RKO (cell line): ENCODE measurements at regions not wholly inside any gene's neighbourhood (a gene's known extent, or its start where the extent isn't known, plus 50 kb on each side); places are given as distances from the start of the nearest gene placed in this dataset.

Experiments
- DNase-seq: peaks from one replicate; pipeline ENCODE4 v3.0.0-alpha.2; 2016; ENCODE audit warnings: low spot score

GRCh38 chr5:2262620-2263019 is 379.9 kb upstream of the IRX4 start:
- no peak for DNase-seq

- no peak for DNase-seq
Measured at GRCh38 chr5:2261004-2261703, 378.4 kb upstream of the IRX4 start.

GRCh38 chr5:2260211-2261003 is 377.7 kb upstream of the IRX4 start:
- no peak for DNase-seq

- no peak for DNase-seq
Measured at GRCh38 chr5:2259494-2260107, 376.9 kb upstream of the IRX4 start.

- no peak for DNase-seq
Measured at GRCh38 chr5:2258861-2259260, 376.1 kb upstream of the IRX4 start.

- DNase-seq: no peak
Measured at GRCh38 chr5:2257326-2258244, 374.9 kb upstream of the IRX4 start.

- no peak for DNase-seq
Measured at GRCh38 chr5:2256691-2257280, 374.1 kb upstream of the IRX4 start.

GRCh38 chr5:2255915-2256690 is 373.4 kb upstream of the IRX4 start:
- no peak for DNase-seq

- DNase-seq: no peak
Measured at GRCh38 chr5:2254880-2255750, 372.4 kb upstream of the IRX4 start.

GRCh38 chr5:2254406-2254805 is 371.7 kb upstream of the IRX4 start:
- DNase-seq: no peak

- DNase-seq: no peak
Measured at GRCh38 chr5:2253040-2253975, 370.6 kb upstream of the IRX4 start.

GRCh38 chr5:2251751-2252150 is 369.0 kb upstream of the IRX4 start:
- DNase-seq: no peak

GRCh38 chr5:2251298-2251697 is 368.6 kb upstream of the IRX4 start:
- no peak for DNase-seq

GRCh38 chr5:2250365-2250950 is 367.7 kb upstream of the IRX4 start:
- no peak for DNase-seq

- DNase-seq: no peak
Measured at GRCh38 chr5:2249442-2249841, 366.7 kb upstream of the IRX4 start.

GRCh38 chr5:2249026-2249425 is 366.3 kb upstream of the IRX4 start:
- DNase-seq: no peak

- DNase-seq: no peak
Measured at GRCh38 chr5:2242539-2242938, 359.8 kb upstream of the IRX4 start.

- no peak for DNase-seq
Measured at GRCh38 chr5:2241842-2242241, 359.1 kb upstream of the IRX4 start.
